HG03103 (cell line): ENCODE measurements at regions not wholly inside any gene's neighbourhood (a gene's known extent, or its start where the extent isn't known, plus 50 kb on each side); places are given as distances from the start of the nearest gene placed in this dataset.

Source experiments
- ATAC-seq: cut with Tn5 transposase; IDR thresholded peaks from one replicate; pipeline ENCODE4 v1.9.1; 2021; ENCODE audit warnings: low read depth; ENCODE audit not compliant: unreplicated experiment

GRCh38 chr16:86921289-86921688 is 342.9 kb downstream of the FOXL1 start:
- no peak for ATAC-seq

GRCh38 chr16:86922311-86922710 is 344.0 kb downstream of the FOXL1 start:
- no peak for ATAC-seq

- ATAC-seq = no peak
Measured at GRCh38 chr16:86923656-86924055, 345.3 kb downstream of the FOXL1 start.

- no peak for ATAC-seq
Measured at GRCh38 chr16:86924537-86924936, 346.2 kb downstream of the FOXL1 start.

- no peak for ATAC-seq
Measured at GRCh38 chr16:86925067-86925791, 346.9 kb downstream of the FOXL1 start.

- no peak for ATAC-seq
Measured at GRCh38 chr16:86926181-86927094, 348.1 kb downstream of the FOXL1 start.

GRCh38 chr16:86927699-86928098 is 349.4 kb downstream of the FOXL1 start:
- no peak for ATAC-seq

- ATAC-seq = no peak
Measured at GRCh38 chr16:86928523-86929011, 350.2 kb downstream of the FOXL1 start.

GRCh38 chr16:86929057-86929871 is 350.9 kb downstream of the FOXL1 start:
- no peak for ATAC-seq

- no peak for ATAC-seq
Measured at GRCh38 chr16:86930001-86930400, 351.7 kb downstream of the FOXL1 start.

GRCh38 chr16:86930663-86931373 is 352.5 kb downstream of the FOXL1 start:
- no peak for ATAC-seq

GRCh38 chr16:86931410-86931941 is 353.1 kb downstream of the FOXL1 start:
- ATAC-seq = no peak

- no peak for ATAC-seq
Measured at GRCh38 chr16:86932130-86932982, 354.0 kb downstream of the FOXL1 start.

GRCh38 chr16:86934581-86935375 is 356.4 kb downstream of the FOXL1 start:
- no peak for ATAC-seq

- no peak for ATAC-seq
Measured at GRCh38 chr16:86939609-86940008, 361.3 kb downstream of the FOXL1 start.

GRCh38 chr16:86941731-86942130 is 363.4 kb downstream of the FOXL1 start:
- no peak for ATAC-seq

GRCh38 chr16:86942151-86943051 is 364.1 kb downstream of the FOXL1 start:
- no peak for ATAC-seq
